Small intestine (tissue), 7 donors: ENCODE measurements at regions not wholly inside any gene's neighbourhood (a gene's known extent, or its start where the extent isn't known, plus 50 kb on each side); places are given as distances from the start of the nearest gene placed in this dataset.
A peak's percentile ranks its signal among the peaks of the same experiment; 100 is the strongest.

Experiments
- DNase-seq, 2 donors: peaks; one replicate each; pipeline versions ENCODE4 v3.0.0 to v3.0.0-alpha.2; 2013
- FAIRE-seq: peaks from 2 replicates; lab custom pipeline; 2012; peaks lifted over from hg19 to GRCh38; lab: Jason Lieb, UNC
- H3K27ac ChIP-seq, 3 donors: one replicate each; pipeline ENCODE4 v1.5.1; 2013; ENCODE audit warnings: low read length in 2 of 3, mild to moderate bottlenecking in 2 of 3, control low read depth in 1 of 3, inconsistent platforms in 1 of 3, low read depth in 1 of 3, moderate library complexity in 1 of 3
- H3K27me3 ChIP-seq, 3 donors: one replicate each; pipeline ENCODE4 v1.6.1; 2013; ENCODE audit warnings: low read length in 3 of 3, inconsistent platforms in 1 of 3; ENCODE audit not compliant: control insufficient read depth in 3 of 3, insufficient read depth in 3 of 3
- H3K36me3 ChIP-seq, 3 donors: one replicate each; pipeline ENCODE4 v1.6.1; 2013; ENCODE audit warnings: low read length in 3 of 3, inconsistent platforms in 1 of 3, low read depth in 1 of 3, mild to moderate bottlenecking in 1 of 3, moderate library complexity in 1 of 3; ENCODE audit not compliant: control insufficient read depth in 3 of 3, insufficient read depth in 2 of 3
- H3K4me1 ChIP-seq, 3 donors: one replicate each; pipeline ENCODE4 v1.6.1; 2013; ENCODE audit warnings: low read length in 2 of 3, inconsistent platforms in 1 of 3, low read depth in 1 of 3, mild to moderate bottlenecking in 1 of 3, moderate library complexity in 1 of 3; ENCODE audit not compliant: control insufficient read depth in 3 of 3, insufficient read depth in 2 of 3
- H3K4me3 ChIP-seq, 3 donors: one replicate each; pipeline ENCODE4 v1.5.1; 2013; ENCODE audit warnings: low read length in 3 of 3, control low read depth in 1 of 3, inconsistent platforms in 1 of 3, low read depth in 1 of 3, mild to moderate bottlenecking in 1 of 3, moderate library complexity in 1 of 3
- H3K9me3 ChIP-seq, 2 donors: one replicate each; pipeline ENCODE4 v1.6.1; 2013; ENCODE audit warnings: low read depth in 1 of 2, low read length in 1 of 2; ENCODE audit not compliant: control insufficient read depth in 2 of 2, insufficient read depth in 1 of 2
- WGBS, 3 donors: extraction: QIAGEN DNeasy Blood & Tissue Kit; methylation state at CpG; one replicate each; pipeline ENCODE4 v1.1.7; 2013; 5-methylcytosine and 5-hydroxymethylcytosine counted together
- donor health status: healthy with polysubstance abuse.
- donor health status: control.
- donor health status: control.
- donor health status: Bipolar disorder and iron deficiency.
- donor health status: healthy.

DNA sequence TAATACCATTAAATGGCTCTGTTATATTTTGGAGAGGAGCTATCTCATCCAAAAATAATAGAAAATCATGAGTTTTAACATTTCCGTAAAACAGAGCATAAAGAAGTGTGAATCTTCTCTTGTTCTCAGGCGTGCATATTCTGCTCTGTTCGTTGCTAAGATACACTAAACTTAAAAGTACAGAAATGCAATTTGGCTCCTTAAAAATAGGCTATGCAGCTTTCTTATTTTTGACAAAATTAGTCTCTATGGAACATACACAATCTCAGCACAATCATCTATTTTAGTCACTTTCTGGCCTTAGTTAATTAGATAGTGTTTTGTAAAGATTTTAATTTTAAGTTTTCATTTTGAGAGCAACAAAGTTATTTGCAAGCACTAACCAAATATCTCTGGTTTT is 79.0 kb upstream of the USP25 start:
- Histone ChIP-seq H3K27me3 (no peaks in the 10 kb centered on the region), H3K4me1 (no peaks in the 10 kb centered on the region), H3K4me3 (no peak overlapping the region), H3K27ac (no peak overlapping the region), H3K36me3 (no peaks in the 10 kb centered on the region), H3K9me3 (no peaks in the 10 kb centered on the region)
- FAIRE-seq, result no peak
- 78 to 88% (median 84%) methylated on average over 3 of the region's 3 CpGs for WGBS, 3 donors
- no peak for DNase-seq

DNA sequence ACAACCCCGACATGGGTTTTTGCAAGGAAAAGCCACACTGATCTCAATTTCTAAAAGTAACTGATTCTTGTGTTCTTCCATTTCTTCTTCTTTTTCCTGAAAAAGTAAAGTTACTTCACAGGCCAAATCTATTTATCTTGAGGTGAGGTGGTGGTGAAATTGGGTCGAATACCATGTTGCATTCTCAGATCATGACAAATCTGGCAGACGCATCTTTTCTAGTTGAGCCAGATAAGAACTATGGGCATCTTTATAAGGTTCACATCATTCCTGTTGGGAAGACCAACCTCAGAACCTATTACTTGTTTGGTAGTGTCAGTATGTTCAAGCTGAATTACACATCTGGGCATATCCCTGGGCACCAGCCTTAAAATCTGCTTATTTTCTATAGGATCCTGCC is 78.6 kb upstream of the USP25 start:
- no peaks in the 10 kb centered on the region for H3K4me1 ChIP-seq
- no peaks in the 10 kb centered on the region for H3K27me3 ChIP-seq
- no peak for FAIRE-seq
- WGBS, 3 donors, result 70 to 90% (median 77%) methylated on average over 3 of the region's 3 CpGs
- H3K4me3 ChIP-seq, result no peak overlapping the region
- no peak overlapping the region for H3K27ac ChIP-seq
- no peaks in the 10 kb centered on the region for H3K36me3 ChIP-seq
- H3K9me3 ChIP-seq, result no peaks in the 10 kb centered on the region
- no peak for DNase-seq

DNA sequence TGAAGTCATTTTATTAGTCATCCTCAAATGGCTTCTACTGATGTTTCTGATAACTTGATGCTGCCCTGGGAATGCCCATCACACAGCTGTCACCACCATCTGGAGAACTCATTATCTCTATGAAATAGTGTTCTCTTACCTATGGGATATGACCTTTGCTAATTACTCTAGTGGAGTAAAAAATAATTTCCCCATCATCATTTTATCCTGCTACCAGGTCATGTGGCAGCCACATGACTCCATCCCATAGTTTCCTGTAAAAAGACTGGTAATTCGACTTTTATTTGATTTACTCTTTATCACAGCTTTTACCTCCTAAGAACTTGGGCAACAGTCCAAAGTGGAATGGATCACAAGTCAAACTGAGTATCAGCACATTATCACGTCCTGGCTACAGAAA is 76.1 kb upstream of the USP25 start:
- no peaks in the 10 kb centered on the region for H3K27me3 ChIP-seq
- FAIRE-seq, result no peak
- H3K9me3 ChIP-seq, result no peaks in the 10 kb centered on the region
- H3K4me1 ChIP-seq, result peaks cover 0 to under 1% (median 0%) of the 10 kb centered on the region in 3 donors
- WGBS, 3 donors, result 12 to 45% (median 32%) methylated on average over 2 of the region's 2 CpGs
- H3K27ac ChIP-seq, result no peak overlapping the region
- H3K36me3 ChIP-seq, result no peaks in the 10 kb centered on the region
- no peak overlapping the region for H3K4me3 ChIP-seq
- peak in 1 of 2 donors; percentile 44 for DNase-seq

DNA sequence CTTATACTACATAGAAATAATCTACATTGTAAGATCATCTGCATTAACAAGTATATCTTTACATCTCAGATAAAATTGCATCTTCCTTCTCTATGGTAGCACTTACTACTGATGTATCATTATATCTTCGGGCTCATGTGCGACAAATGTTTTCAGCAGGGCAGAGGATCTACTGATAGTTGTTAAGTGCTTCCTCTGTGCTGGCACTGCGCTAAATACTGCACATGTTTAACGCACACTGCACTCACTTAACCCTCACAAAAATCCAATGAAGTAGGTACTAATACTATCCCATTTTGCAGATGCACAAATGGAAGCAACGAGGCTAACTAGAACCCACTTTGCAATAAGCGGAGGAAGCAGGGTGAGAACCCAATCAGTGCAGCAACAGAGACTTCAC is 75.6 kb upstream of the USP25 start:
- H3K4me1 ChIP-seq, result peaks cover 0 to 3% (median 0%) of the 10 kb centered on the region in 3 donors
- H3K4me3 ChIP-seq, result no peak overlapping the region
- H3K27ac ChIP-seq, result no peak overlapping the region
- DNase-seq (no peak), FAIRE-seq (no peak)
- WGBS, 3 donors, result 95 to 97% (median 95%) methylated on average over 6 of the region's 6 CpGs
- no peaks in the 10 kb centered on the region for H3K27me3 ChIP-seq
- no peaks in the 10 kb centered on the region for H3K36me3 ChIP-seq
- no peaks in the 10 kb centered on the region for H3K9me3 ChIP-seq

DNA sequence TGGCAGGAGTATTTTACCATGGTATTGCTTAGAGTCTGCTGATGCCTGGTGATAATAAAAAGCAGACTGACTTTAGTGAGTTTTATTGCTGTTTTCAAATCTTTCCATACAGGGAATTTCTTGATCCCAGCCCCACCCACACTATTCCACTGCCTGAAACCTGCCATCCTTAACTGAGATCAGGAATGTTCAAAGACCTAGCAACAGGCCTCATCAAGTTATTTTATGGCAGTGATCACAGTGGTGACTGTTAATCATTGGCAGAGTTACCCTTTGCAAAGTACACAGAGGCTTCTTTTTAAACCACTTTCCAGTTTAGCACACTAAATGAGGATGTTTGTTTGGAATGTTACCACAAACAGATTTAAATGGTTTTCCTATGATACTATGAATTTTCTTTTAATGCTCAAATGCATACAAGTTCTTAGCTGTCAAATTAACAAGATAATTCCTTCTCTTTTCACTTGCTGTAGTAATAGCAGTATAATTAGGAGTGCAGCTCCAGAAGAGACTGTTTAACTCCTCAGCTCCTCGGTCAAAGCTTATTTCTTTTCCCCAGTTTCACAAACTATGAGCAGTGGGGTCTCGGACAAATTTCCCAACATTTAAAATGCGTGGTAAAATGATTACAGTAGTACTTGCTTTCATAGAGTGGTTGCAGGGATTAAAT is 69.9 kb upstream of the USP25 start:
- Histone ChIP-seq H3K27me3 (no peaks in the 10 kb centered on the region), H3K36me3 (no peaks in the 10 kb centered on the region), H3K4me1 (peaks cover 0 to 12% (median 0%) of the 10 kb centered on the region in 3 donors), H3K9me3 (no peaks in the 10 kb centered on the region), H3K27ac (peak overlapping the region in 1 of 3 donors; percentile 71), H3K4me3 (no peak overlapping the region)
- FAIRE-seq (no peak), DNase-seq (peak; percentile 86 to 91)
- WGBS, 3 donors, result 10 to 53% (median 20%) methylated on average over 3 of the region's 3 CpGs

DNA sequence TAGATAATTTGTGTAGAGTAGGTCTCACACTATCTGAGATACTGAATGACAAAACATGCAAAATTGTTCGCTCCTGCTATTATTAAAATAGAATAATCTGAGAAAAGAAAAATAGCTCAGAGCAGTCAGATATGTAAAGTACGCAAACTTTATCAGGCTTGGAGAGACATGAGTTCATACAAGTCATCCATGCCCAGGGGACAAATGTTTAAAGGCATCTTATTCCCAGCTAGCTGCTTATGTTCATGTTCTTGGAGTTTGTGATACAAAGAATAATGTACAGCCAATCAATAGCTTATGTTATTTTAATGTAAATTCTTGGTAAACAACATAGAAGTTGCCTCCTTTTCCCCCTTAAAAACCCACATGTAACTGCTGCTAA is 69.4 kb upstream of the USP25 start:
- Histone ChIP-seq H3K27ac (peak overlapping the region in 1 of 3 donors; percentile 71), H3K36me3 (no peaks in the 10 kb centered on the region), H3K27me3 (no peaks in the 10 kb centered on the region), H3K4me1 (peaks cover 0 to 12% (median 0%) of the 10 kb centered on the region in 3 donors), H3K9me3 (no peaks in the 10 kb centered on the region), H3K4me3 (no peak overlapping the region)
- 26 to 65% (median 43%) methylated on average over 2 of the region's 2 CpGs for WGBS, 3 donors
- peak in 1 of 2 donors; percentile 18 for DNase-seq
- no peak for FAIRE-seq

DNA sequence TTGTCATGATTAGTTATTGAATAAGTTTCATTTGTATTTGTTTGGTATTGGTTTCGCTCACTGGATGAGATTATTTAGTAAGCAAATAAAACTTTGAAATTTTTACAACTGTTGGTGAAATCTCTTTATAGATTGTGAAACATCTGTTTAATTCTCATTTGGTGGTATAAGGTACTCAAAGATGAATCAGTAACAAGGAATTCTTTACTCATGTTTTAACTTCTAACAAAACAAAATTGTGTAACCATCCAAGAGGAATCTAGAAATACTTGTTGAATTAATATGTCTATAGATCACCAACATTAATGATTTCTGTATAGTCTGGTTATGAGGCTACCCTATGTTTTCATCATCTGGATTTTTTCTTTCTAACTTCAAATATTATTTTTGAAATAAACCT is 62.8 kb upstream of the USP25 start:
- Histone ChIP-seq H3K4me1 (no peaks in the 10 kb centered on the region), H3K4me3 (no peak overlapping the region), H3K36me3 (no peaks in the 10 kb centered on the region), H3K27ac (no peak overlapping the region), H3K9me3 (no peaks in the 10 kb centered on the region), H3K27me3 (no peaks in the 10 kb centered on the region)
- no peak for DNase-seq
- FAIRE-seq, result no peak
- WGBS, 3 donors, result 80 to 87% (median 82%) methylated on average over 1 of the region's 1 CpG

DNA sequence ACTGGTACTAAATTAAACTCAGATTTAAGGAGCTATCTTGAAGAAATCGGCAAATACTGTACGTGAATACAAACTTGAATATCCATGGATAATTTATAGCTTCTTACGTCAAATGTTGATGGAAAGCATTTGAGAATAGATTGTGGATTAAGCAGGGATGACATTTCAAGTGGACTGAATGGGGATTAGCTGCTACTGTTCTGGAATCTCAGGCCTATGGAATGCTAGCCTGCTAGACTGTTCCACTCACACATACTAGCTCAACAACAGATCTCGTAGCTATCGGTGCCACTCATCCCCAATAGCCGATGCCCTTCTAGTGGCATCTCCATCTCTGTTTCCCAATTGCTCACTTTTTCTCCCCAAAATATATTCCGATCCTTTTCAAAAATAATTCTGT is 62.0 kb upstream of the USP25 start:
- whole genome bisulfite sequencing, 3 donors, result 88 to 94% (median 90%) methylated on average over 7 of the region's 7 CpGs
- no peaks in the 10 kb centered on the region for H3K27me3 ChIP-seq
- H3K27ac ChIP-seq, result no peak overlapping the region
- no peaks in the 10 kb centered on the region for H3K9me3 ChIP-seq
- H3K36me3 ChIP-seq, result no peaks in the 10 kb centered on the region
- H3K4me3 ChIP-seq, result no peak overlapping the region
- DNase-seq, result no peak
- no peaks in the 10 kb centered on the region for H3K4me1 ChIP-seq
- FAIRE-seq, result no peak

DNA sequence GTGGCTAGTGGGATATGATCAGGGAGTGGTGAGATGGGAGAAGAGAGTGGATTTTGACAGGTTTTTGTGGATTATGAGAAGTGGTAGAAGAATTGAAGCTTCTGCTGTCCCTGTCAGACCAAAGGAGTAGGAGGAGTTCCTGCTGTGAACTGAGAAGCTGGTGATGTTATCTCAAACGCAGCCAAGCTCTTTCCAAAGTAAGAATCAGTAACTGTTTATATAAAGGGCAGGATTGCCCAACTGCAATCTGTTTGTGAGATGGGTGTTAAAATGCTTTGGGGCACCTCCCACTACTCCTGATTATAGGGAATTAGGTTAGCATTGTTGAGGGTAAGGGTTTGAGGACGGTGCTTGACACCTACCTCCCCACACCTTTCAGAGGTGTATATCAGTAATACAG is 60.5 kb upstream of the USP25 start:
- 36 to 48% (median 46%) methylated on average over 2 of the region's 2 CpGs for WGBS, 3 donors

More for the DNA sequence above, 60.5 kb upstream of the USP25 start:
- H3K27me3 ChIP-seq, result no peaks in the 10 kb centered on the region
- no peaks in the 10 kb centered on the region for H3K36me3 ChIP-seq
- H3K9me3 ChIP-seq, result no peaks in the 10 kb centered on the region
- no peak overlapping the region for H3K27ac ChIP-seq
- no peak for FAIRE-seq
- H3K4me3 ChIP-seq, result no peak overlapping the region
- no peaks in the 10 kb centered on the region for H3K4me1 ChIP-seq
- no peak for DNase-seq
